Stimulated activated naive CD8-positive, alpha-beta T cell treated with anti-CD3 and anti-CD28 coated beads, Interleukin-15, amount 100 ng/mL, for 72 hours (primary cell): ENCODE measurements at regions not wholly inside any gene's neighbourhood (a gene's known extent, or its start where the extent isn't known, plus 50 kb on each side); places are given as distances from the start of the nearest gene placed in this dataset.

Experiments
- ATAC-seq: fragments of 150-1000 bp; cut with Tn5 transposase; 2 replicates; pipeline ENCODE4 v1.10.0; 2021; ENCODE audit warnings: mild to moderate bottlenecking, moderate library complexity
- DNase-seq, 2 donors: peaks; one replicate each; pipeline ENCODE4 v3.0.0; 2021 to 2022
- H3K27ac Mint-ChIP-seq, 2 donors: one replicate each; pipeline ENCODE4 v1.8.0; 2022; ENCODE audit warnings: mild to moderate bottlenecking in 2 of 2, mixed read lengths in 2 of 2, moderate library complexity in 2 of 2
- H3K27me3 Mint-ChIP-seq: one replicate; pipeline ENCODE4 v1.8.0; 2022; ENCODE audit warnings: mixed read lengths
- H3K4me1 Mint-ChIP-seq: one replicate; pipeline ENCODE4 v1.8.0; 2022; ENCODE audit warnings: mild to moderate bottlenecking, mixed read lengths
- H3K4me3 Mint-ChIP-seq, 2 donors: one replicate each; pipeline ENCODE4 v1.8.0; 2022; ENCODE audit warnings: mild to moderate bottlenecking in 2 of 2, mixed read lengths in 2 of 2, moderate library complexity in 1 of 2
- H3K9me3 Mint-ChIP-seq, 2 donors: one replicate each; pipeline ENCODE4 v1.8.0; 2022; ENCODE audit warnings: mixed read lengths in 2 of 2

GRCh38 chr9:108166519-108166918 lies 677.0 kb upstream of the KLF4 start:
- no peak overlapping the region for H3K4me3 Mint-ChIP-seq
- H3K27me3 Mint-ChIP-seq = no peaks in the 10 kb centered on the region
- H3K9me3 Mint-ChIP-seq = peaks cover 5 to 18% of the 10 kb centered on the region in 2 donors
- ATAC-seq = no peak
- DNase-seq = no peak
- H3K27ac Mint-ChIP-seq = no peak overlapping the region
- H3K4me1 Mint-ChIP-seq = no peaks in the 10 kb centered on the region

GRCh38 chr9:108163321-108164005 lies 673.9 kb upstream of the KLF4 start:
- ATAC-seq = no peak
- Mint-ChIP-seq H3K4me1 (no peaks in the 10 kb centered on the region), H3K9me3 (peaks cover 5 to 13% of the 10 kb centered on the region in 2 donors), H3K27me3 (no peaks in the 10 kb centered on the region), H3K27ac (peak overlapping the region in 1 of 2 donors; percentile 72), H3K4me3 (no peak overlapping the region)
- no peak for DNase-seq

- ATAC-seq (no peak), DNase-seq (no peak)
- H3K27ac Mint-ChIP-seq = no peak overlapping the region
- H3K4me3 Mint-ChIP-seq = no peak overlapping the region
- H3K9me3 Mint-ChIP-seq = peaks cover 5 to 13% of the 10 kb centered on the region in 2 donors
- no peaks in the 10 kb centered on the region for H3K4me1 Mint-ChIP-seq
- H3K27me3 Mint-ChIP-seq = no peaks in the 10 kb centered on the region
Measured at GRCh38 chr9:108162664-108163063, 673.1 kb upstream of the KLF4 start.

- Mint-ChIP-seq H3K4me1 (no peaks in the 10 kb centered on the region), H3K27me3 (no peaks in the 10 kb centered on the region), H3K4me3 (no peak overlapping the region), H3K27ac (no peak overlapping the region), H3K9me3 (peaks cover 5 to 13% of the 10 kb centered on the region in 2 donors)
- no peak for ATAC-seq
- no peak for DNase-seq
Measured at GRCh38 chr9:108161503-108161902, 671.9 kb upstream of the KLF4 start.

GRCh38 chr9:108160706-108161355 lies 671.3 kb upstream of the KLF4 start:
- Mint-ChIP-seq H3K4me1 (no peaks in the 10 kb centered on the region), H3K4me3 (no peak overlapping the region), H3K27ac (no peak overlapping the region), H3K27me3 (no peaks in the 10 kb centered on the region), H3K9me3 (peaks cover 5 to 13% of the 10 kb centered on the region in 2 donors)
- ATAC-seq (no peak), DNase-seq (no peak)

- no peaks in the 10 kb centered on the region for H3K4me1 Mint-ChIP-seq
- H3K9me3 Mint-ChIP-seq = peaks cover 5 to 13% of the 10 kb centered on the region in 2 donors
- no peak for ATAC-seq
- no peak overlapping the region for H3K27ac Mint-ChIP-seq
- H3K4me3 Mint-ChIP-seq = no peak overlapping the region
- no peak for DNase-seq
- H3K27me3 Mint-ChIP-seq = no peaks in the 10 kb centered on the region
Measured at GRCh38 chr9:108160039-108160438, 670.5 kb upstream of the KLF4 start.

GRCh38 chr9:108158236-108158995 lies 668.8 kb upstream of the KLF4 start:
- Mint-ChIP-seq H3K9me3 (peaks cover 0 to 2% of the 10 kb centered on the region in 2 donors), H3K27me3 (no peaks in the 10 kb centered on the region), H3K4me3 (no peak overlapping the region), H3K4me1 (no peaks in the 10 kb centered on the region), H3K27ac (peak overlapping the region in 1 of 2 donors; percentile 15)
- no peak for ATAC-seq
- no peak for DNase-seq

GRCh38 chr9:108156270-108156998 lies 666.9 kb upstream of the KLF4 start:
- Mint-ChIP-seq H3K4me1 (no peaks in the 10 kb centered on the region), H3K9me3 (peaks cover 0 to 4% of the 10 kb centered on the region in 2 donors), H3K27me3 (no peaks in the 10 kb centered on the region), H3K27ac (no peak overlapping the region), H3K4me3 (no peak overlapping the region)
- DNase-seq (no peak), ATAC-seq (no peak)

- Mint-ChIP-seq H3K4me3 (no peak overlapping the region), H3K27me3 (no peaks in the 10 kb centered on the region), H3K27ac (no peak overlapping the region), H3K9me3 (peaks cover 0 to 4% of the 10 kb centered on the region in 2 donors), H3K4me1 (no peaks in the 10 kb centered on the region)
- ATAC-seq (no peak), DNase-seq (no peak)
Measured at GRCh38 chr9:108153416-108153815, 663.8 kb upstream of the KLF4 start.

GRCh38 chr9:108150736-108151586 lies 661.4 kb upstream of the KLF4 start:
- no peaks in the 10 kb centered on the region for H3K4me1 Mint-ChIP-seq
- H3K27ac Mint-ChIP-seq = no peak overlapping the region
- H3K9me3 Mint-ChIP-seq = peaks cover 11 to 15% of the 10 kb centered on the region in 2 donors
- H3K27me3 Mint-ChIP-seq = no peaks in the 10 kb centered on the region
- no peak overlapping the region for H3K4me3 Mint-ChIP-seq
- ATAC-seq = no peak
- no peak for DNase-seq

GRCh38 chr9:108149326-108149725 lies 659.8 kb upstream of the KLF4 start:
- H3K27ac Mint-ChIP-seq = no peak overlapping the region
- H3K4me3 Mint-ChIP-seq = no peak overlapping the region
- H3K27me3 Mint-ChIP-seq = no peaks in the 10 kb centered on the region
- H3K4me1 Mint-ChIP-seq = no peaks in the 10 kb centered on the region
- H3K9me3 Mint-ChIP-seq = peaks cover 17 to 21% of the 10 kb centered on the region in 2 donors
- ATAC-seq (no peak), DNase-seq (no peak)

- ATAC-seq (no peak), DNase-seq (no peak)
- no peak overlapping the region for H3K4me3 Mint-ChIP-seq
- no peaks in the 10 kb centered on the region for H3K4me1 Mint-ChIP-seq
- peaks cover 13 to 29% of the 10 kb centered on the region in 2 donors for H3K9me3 Mint-ChIP-seq
- H3K27ac Mint-ChIP-seq = no peak overlapping the region
- H3K27me3 Mint-ChIP-seq = no peaks in the 10 kb centered on the region
Measured at GRCh38 chr9:108142504-108143201, 653.1 kb upstream of the KLF4 start.

- Mint-ChIP-seq H3K4me1 (no peaks in the 10 kb centered on the region), H3K27me3 (no peaks in the 10 kb centered on the region), H3K4me3 (no peak overlapping the region), H3K27ac (no peak overlapping the region), H3K9me3 (peaks cover 12 to 23% of the 10 kb centered on the region in 2 donors)
- DNase-seq (no peak), ATAC-seq (no peak)
Measured at GRCh38 chr9:108142142-108142503, 652.6 kb upstream of the KLF4 start.

- Mint-ChIP-seq H3K9me3 (peaks cover 12 to 16% of the 10 kb centered on the region in 2 donors), H3K4me3 (no peak overlapping the region), H3K27me3 (no peaks in the 10 kb centered on the region), H3K4me1 (no peaks in the 10 kb centered on the region), H3K27ac (no peak overlapping the region)
- DNase-seq (no peak), ATAC-seq (no peak)
Measured at GRCh38 chr9:108139900-108140299, 650.3 kb upstream of the KLF4 start.
